HG03039 (cell line): ENCODE measurements at regions not wholly inside any gene's neighbourhood (a gene's known extent, or its start where the extent isn't known, plus 50 kb on each side); places are given as distances from the start of the nearest gene placed in this dataset.

ENCODE experiments used
- ATAC-seq: cut with Tn5 transposase; IDR thresholded peaks from one replicate; pipeline ENCODE4 v1.9.1; 2021; ENCODE audit warnings: mild to moderate bottlenecking, moderate library complexity; ENCODE audit not compliant: unreplicated experiment

DNA sequence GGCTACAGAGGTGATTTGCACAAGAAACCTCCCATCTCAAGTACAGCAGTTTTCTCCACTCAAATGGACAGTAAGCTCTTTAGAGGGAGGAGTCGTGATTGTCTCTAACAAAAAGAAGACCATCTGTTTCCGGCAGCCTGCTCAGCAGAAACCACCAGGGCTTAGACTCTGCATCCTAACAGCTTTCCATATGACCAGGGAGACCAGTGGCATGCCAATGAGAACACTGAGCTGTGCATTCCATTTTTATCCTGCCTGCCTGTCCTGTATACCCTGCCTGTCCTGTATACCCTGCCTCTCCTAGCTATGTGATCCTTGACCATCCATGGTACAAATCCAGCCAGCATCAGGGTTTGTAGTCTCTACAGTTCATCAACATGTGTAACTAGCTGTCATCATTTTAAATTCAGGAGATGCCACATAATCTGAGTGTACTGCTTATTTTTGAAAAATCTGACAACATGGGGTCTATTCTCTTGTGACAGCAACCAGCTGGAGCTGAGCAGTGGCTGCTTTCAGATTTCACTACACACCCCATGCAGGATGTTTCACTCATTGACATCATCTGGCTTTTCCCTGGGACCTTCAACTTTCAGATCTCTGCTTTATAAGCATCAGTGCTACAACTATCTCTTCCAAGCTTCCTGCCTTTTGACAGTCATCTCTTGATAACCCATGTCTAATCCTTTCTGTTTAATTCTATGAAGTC is 50.5 kb upstream of the POU2AF2 start:
- ATAC-seq = no peak

DNA sequence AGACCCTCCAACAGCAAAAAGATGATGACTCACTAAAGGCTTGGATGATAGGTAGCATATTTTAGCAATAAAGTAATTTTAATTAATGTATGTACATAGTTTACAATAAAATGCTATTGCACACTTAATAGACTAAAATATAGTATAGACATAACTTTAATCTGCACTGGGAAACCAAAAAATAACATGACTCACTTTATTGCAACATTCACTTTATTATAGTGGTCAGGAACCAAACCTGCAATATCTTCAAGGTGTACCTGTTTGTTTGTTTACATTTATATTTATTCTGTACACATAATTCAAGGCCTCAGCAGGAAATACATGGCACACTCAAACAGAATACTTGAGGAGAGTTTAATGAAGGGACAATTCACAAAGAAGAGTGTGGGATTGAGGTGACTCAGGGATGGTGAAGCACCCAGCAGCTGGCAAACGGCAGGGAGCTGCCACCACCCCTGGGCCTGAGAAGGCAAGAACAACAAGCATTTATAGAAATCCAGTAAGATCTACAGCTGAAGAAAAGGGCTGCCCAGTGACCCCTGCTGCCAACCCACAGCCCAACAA is 51.5 kb upstream of the POU2AF2 start:
- ATAC-seq = no peak

DNA sequence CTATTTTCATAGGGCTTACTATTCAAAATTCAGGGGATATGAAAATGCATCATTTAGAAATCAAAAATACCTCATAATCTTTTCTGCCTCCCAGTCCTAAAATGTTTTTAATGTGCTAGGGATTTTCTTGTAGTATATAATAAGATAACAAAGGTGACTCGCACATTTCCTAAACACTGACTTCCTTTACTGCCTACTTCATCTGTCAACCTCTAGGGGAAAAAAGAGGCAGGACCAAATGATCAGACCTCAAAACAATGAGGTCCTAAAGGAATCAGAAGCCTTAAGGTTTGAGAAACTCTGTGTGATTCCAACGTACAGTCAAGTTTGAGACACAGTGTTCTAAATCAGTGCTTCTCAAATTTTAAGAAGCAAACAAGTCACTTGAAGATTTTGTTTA is 56.1 kb upstream of the POU2AF2 start:
- ATAC-seq = no peak

DNA sequence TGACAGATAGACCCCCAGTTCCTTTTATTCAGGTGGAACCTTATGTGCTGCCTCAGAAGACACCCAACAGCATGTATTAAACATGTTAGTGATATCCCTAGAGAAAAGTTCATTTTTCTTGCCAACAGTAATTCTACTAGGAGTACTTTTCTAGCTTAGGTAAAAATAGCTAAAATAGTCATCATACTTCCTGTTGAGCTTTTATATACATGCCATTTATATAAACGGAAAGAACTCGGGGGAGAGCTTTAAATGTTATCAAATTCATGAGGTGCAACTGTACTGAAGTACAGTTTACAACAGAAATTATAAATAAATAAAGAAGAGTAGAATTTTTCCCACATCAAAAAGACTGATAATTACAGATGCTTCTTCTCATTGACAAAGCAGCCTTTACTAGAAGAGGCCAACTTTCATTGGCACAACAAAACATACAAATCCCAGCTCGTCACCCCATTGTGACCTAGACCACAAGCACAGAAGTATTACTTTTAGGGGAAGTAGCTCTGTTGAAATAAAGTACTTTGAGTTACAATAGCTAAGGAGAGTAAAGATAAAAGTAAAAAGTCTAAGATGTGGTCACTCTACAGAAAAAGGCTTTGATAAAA is 59.1 kb upstream of the POU2AF2 start:
- ATAC-seq = no peak

DNA sequence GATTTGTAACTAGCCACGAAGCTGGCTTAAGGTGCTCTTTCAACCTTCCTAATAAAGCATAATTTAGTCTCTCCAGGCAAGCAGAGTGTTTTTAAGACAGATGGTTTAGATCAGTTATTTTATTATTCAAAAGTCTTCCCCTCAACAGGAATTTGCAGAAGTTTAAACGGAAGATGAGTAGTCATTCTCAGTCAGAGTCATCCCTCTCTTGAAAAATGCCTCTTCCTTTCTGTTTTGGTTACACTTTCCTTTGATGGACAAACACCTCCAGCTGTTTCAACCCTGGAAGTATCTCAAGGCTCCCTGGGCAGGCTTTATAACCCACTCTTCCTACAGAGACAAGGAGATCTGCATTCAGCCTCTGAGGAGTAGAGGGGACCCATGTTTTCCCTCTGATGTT is 60.3 kb upstream of the POU2AF2 start:
- ATAC-seq = no peak

DNA sequence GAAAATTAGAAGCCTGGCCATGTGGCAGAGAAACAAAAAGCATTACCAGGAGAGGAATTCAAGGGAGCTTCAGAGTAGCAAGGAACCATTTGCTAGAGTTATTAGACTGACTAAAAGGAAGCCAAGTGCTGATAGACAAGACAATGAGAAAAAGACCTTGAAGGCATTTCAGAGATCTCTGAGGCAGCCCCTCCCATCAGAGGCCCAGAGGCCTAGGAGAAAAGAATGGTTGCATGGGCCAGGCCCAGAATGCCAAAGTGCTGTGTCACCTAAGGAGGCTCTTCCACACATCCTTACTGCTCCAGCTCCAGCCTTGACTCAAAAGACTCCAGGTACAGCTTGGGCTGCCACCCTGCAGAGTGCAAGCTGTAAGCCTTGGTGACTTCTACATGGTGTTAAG is 61.8 kb upstream of the POU2AF2 start:
- no peak for ATAC-seq

DNA sequence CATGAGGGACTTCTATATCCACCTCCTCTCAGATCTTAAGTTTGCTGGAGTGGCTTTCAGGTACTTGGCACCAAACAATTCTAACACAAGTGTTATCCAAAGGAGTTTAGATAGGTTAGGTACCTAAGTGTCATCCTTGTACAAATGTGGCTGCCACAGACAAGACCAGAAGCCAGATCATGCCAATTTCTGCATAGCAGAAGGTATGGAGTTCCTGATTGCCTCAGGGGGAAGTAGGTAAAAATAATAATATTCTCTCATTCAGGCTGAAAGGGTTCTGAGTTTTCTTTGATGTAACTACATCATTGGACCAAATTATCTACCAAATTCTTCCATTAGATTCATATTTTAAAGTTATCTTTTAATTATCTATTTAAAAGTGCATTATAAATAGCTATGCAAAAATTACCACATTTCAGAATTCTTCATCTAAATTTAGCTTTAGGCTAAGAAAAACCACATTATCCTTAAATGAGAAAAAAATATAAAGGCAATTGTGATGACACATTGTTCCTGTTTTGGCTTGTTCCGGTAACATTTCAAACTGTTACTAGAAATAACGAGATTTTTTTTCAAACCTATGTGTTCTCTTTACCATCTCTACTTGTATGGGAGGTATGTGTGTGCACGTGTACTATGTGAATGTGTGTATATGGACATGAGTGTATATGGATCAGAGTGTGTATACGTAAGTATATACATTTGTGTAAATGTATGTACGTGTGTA is 66.2 kb upstream of the POU2AF2 start:
- ATAC-seq = no peak

DNA sequence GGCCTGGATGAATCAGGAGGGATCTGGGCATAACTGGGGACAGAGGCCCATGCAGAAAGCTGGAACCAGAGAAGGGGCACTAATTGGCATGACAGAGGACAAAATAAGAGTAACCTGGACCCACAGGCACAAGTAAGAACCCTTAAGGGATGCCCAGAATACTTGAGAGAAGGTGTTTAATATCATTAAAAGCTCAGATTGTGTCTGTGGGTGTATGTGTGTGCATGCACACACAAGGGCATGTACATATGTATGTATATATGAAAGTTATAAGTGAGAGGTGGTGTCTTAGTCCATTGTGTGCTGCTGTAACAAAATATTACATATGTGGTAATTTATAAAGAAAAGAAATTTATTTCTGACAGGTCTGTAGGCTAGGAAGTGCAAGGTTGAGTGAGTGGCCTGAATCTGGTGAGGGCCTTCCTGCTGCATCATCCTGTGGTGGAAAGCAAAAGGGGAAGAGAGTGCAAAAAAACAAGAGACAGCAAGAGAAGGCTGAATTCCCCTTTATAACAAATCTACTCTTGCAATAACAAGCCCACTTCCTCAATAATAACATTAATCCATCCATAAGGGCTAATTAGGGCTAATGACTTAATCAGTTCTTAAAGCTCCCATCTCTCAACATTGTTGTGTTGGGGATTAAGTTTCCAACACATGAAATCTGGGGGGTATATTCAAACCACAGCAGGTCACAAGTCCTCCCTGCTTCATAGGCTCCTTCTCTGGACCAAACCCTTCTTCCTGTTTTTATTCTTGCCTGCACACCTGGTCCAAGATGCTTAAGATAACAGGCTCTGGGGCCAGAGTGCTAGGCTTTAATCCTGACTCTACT is 68.3 kb upstream of the POU2AF2 start:
- ATAC-seq = peak; percentile 64

DNA sequence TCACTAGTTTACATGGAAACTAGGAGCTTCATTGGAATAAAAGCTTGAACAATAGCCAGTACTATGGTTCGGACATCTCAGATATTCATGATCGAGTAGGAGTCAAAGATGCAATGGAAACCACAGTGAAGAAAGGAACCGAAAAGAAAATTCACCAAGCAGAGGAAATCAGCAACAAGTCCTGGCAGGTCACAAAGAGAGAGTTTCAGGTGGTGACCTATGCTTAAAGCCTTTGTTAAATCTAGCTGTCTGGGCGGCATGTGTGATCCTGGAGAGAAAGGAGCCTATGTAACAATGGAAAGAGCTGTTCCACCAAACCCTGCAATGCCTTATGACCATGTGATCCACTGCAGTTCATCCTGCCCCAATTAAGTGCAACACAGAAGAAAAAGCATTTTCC is 68.9 kb upstream of the POU2AF2 start:
- no peak for ATAC-seq

DNA sequence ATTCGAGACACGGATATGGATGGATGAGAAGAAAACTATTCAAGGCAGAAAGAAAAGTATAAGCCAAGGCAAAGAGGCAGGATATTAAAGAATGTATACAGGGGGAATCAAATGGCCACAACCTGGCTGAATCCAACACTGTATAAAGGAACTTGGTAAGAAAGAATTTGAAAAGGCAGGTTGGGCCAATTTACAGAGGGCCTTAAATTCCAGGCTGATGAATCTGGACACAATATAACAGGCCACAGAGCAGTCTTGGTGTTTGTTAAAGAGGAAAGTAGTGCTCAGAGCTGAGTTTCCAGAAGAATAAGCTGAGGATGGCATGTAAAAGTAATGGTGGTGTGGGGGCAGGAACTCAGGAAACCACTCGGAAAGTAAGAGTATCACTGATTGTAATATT is 72.3 kb upstream of the POU2AF2 start:
- ATAC-seq = no peak

DNA sequence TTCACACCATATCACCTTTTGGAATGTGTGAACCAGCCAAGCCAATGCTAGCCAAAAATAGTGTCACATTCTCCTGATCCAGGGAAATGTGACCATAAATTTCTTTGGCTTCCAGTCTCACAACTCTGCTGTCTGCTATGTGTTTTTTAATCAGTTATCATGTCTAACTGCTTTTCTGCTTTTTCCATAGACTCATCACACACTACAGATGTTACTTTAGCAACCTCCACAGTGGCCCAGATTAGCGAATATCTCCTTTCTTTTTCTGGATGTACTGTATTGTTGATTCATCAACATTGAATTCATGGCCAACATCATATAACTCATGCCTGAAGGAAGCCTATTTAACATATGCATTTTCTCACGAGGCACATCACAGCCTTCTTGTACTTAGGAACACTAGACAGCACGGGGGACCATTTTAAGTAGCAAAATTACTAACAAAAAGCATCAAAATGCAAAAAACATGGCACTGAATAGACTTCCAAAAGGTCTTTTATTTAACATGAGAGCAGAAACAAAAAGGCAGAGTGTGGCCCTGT is 73.1 kb upstream of the POU2AF2 start:
- no peak for ATAC-seq

DNA sequence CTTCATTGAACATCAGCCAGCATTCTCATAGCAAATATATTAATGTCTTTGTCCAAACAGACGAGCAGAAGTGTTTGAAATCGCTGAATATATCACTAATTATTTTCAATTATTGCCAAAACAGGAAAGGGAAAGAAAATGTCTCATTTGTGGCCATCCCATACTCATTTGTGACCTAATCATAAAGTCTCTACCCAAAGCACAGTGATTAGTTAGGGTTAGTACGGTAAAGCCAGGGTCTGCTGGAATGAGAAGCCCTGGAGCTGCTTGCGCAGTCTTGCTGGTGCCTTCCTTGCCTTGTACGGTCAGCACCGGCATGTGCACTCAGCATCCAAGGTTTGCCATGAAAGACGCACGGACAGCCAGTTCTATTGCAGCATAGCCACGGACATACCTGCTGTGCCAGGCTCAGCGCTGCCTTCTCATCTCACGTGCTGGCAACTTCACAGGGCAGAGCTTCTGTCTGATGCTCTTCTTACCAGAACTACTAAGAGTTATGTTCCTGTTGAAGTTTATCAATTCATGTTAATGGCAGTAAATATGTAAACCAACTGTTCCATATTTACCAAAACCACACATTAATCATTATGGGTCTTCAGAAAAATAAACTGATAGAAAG is 74.7 kb upstream of the POU2AF2 start:
- no peak for ATAC-seq

DNA sequence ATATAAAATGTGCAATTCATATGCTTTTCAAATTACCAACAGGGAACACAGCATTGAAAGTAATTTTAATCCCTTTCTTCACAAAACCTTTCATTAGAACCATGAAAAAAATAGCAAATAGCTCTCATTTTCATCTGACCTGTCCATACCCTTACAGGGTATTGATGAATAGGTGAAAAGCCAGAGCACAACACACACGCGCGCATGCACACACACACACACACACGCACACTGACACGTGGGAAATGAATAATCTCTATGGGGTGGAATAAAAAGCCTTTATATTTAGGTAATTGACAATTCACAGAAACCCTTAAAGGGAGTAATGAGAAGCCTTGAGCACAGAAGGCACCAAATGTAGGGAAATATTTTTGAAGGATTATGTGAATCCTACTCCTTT is 76.2 kb upstream of the POU2AF2 start:
- no peak for ATAC-seq

DNA sequence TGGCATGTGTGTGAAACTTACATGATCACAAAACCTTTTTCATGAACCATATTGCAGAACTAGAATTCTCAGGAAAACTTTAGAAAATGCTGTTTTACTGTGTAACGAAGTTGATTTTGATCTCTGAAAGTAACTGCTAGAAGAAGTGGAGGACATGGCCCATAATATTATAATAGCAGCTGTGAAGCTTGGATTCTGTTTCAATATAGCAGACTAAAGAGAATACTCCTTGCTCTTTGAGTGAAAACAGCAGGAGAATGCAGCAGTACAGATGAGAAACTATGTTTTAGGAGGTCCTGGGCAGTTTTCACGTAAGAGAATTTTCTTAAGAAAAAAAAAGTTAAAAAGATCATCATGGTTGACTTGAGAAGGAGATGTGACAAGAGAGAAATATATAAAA is 76.7 kb upstream of the POU2AF2 start:
- no peak for ATAC-seq

DNA sequence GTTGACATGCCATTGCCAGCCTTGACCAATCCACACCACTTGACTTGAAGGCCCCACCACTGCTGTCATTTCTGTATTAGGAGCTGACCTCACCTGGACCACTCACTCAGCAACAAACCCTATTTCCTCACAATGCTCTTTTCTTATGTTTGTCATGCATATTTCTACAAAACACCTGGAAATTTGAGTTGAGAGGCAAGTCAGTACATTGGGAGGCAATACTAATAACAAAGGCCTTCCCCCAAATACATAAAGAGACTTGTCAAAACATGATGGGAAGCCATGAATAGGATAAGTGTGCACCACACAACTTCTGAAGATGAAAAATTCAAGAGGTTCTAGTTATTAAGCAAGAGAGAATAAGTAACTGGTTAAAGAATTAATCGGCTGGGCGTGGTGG is 77.9 kb upstream of the POU2AF2 start:
- ATAC-seq = no peak

DNA sequence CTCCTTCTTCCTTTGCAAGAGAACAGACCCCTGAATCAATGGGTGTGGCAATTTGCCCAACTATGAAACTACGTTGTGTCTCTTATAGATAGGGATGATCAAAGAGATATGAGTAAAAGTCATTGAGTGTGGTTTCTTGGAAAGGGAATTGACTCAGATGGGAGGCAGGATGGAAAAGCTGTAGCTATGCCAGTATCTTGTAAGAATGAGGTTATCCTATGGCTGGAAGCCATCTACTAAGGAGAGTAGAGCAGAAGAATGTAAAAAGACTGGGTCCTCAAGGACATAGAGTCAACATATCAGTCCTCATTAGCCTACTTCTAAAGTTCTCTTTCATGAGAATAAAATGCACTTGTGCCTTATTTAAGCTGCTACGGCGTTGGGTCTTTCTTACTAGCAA is 78.9 kb upstream of the POU2AF2 start:
- ATAC-seq = no peak

DNA sequence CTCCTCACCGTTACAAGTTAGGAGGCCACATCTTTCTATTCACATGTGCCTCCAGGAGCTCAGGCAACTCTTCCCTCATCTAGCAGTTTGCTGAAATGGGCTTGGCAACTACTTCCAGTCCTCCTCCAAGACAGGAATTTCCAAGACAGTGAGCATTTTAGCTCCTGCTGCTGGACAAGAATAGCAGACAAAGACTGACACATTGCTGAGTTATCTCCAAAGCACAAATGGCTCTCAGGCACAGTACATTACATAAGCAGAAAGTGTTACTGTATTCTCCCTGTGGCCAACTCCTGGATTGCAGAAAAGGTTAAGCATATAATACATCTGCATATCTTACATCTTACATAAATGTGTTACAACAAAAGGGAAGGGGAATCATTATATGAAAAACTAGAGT is 83.2 kb upstream of the POU2AF2 start:
- no peak for ATAC-seq

DNA sequence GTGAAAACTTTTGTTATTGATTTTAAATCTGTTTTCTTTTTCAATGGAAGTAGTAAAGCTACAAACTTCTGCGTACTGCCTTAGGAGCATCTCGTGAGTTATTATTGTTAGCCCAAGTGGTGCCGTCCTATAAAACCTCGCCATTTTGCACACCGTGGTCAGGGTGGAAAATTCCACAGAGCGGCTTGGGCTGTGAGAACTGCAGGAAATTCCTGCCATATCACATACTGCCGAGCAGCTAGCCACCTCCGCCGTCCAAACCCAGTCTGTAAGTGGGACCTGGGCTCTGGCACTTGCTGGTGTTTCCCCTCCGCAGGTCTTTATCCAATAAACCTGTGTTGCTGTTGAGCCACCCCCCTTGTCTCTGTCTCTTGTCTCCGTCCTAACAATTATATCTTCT is 88.0 kb upstream of the POU2AF2 start:
- ATAC-seq = no peak

DNA sequence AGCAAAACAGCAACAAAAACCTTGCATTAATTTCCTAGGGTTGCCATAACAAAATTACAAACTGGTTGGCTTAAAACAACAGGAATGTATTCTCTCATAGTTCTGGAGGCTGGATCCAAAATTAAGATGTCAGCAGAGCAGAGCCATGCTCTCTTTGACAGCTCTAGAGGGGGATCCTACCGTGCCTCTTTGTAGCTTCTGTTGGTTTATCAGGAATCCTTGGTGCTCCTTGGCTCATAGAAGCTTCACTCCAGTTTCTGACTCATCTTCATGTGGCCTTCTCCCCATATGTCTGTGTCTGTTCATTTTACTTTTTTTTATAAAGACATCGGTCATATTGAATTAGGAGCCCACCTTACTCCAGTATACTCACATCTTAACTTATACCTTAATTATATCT is 90.5 kb upstream of the POU2AF2 start:
- no peak for ATAC-seq

DNA sequence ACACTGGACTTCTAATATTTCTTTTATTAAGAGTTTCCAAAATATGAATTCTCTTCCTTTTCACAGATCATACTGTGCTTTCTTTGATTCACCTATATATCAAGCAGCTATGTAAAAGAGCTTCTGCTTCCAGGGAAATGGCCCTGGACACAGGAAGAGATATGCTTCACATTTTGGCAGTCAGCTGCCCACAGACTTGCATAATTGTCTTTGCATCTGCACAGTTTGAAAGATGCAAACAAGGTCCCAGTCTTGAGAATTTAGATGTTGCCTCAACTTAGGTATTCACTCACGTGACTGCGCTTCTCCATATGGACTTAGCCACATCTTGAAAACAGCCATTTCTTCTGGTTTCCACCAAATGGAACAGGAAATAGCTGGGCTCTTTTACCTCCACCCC is 92.3 kb upstream of the POU2AF2 start:
- no peak for ATAC-seq
